G401.6 (cell line): ENCODE measurements at regions not wholly inside any gene's neighbourhood (a gene's known extent, or its start where the extent isn't known, plus 50 kb on each side); places are given as distances from the start of the nearest gene placed in this dataset.
"Not testable (repeated sequence)": the region's sequence is repeated elsewhere in the genome, so short reads cannot be mapped to it uniquely, and the experiment has no call there.

ENCODE experiments used
- FAIRE-seq: peaks from 2 replicates; lab custom pipeline; 2012; peaks lifted over from hg19 to GRCh38; lab: Jason Lieb, UNC

- FAIRE-seq, result no peak
Observed at GRCh38 chr21:31455506-31455905, 111.4 kb upstream of the TIAM1 start.

- FAIRE-seq, result no peak
Observed at GRCh38 chr21:31450980-31451379, 106.9 kb upstream of the TIAM1 start.

GRCh38 chr21:31449921-31450535 is 106.0 kb upstream of the TIAM1 start:
- no peak for FAIRE-seq

GRCh38 chr21:31448496-31448895 is 104.4 kb upstream of the TIAM1 start:
- no peak for FAIRE-seq

- no peak for FAIRE-seq
Observed at GRCh38 chr21:31447505-31447904, 103.4 kb upstream of the TIAM1 start.

- no peak for FAIRE-seq
Observed at GRCh38 chr21:31446226-31446855, 102.3 kb upstream of the TIAM1 start.

- FAIRE-seq, result no peak
Observed at GRCh38 chr21:31445137-31445536, 101.1 kb upstream of the TIAM1 start.

GRCh38 chr21:31443736-31444521 is 99.9 kb upstream of the TIAM1 start:
- no peak for FAIRE-seq

GRCh38 chr21:31442339-31442738 is 98.3 kb upstream of the TIAM1 start:
- no peak for FAIRE-seq

- no peak for FAIRE-seq
Observed at GRCh38 chr21:31429506-31429905, 85.4 kb upstream of the TIAM1 start.

GRCh38 chr21:31426235-31426797 is 82.3 kb upstream of the TIAM1 start:
- FAIRE-seq, result no peak

GRCh38 chr21:31425138-31425537 is 81.1 kb upstream of the TIAM1 start:
- no peak for FAIRE-seq

GRCh38 chr21:31424058-31424457 is 80.0 kb upstream of the TIAM1 start:
- FAIRE-seq, result no peak

- FAIRE-seq, result no peak
Observed at GRCh38 chr21:31420988-31421387, 76.9 kb upstream of the TIAM1 start.

- no peak for FAIRE-seq
Observed at GRCh38 chr21:31420354-31420753, 76.3 kb upstream of the TIAM1 start.

GRCh38 chr21:31418377-31419001 is 74.4 kb upstream of the TIAM1 start:
- FAIRE-seq, result no peak

GRCh38 chr21:31417214-31417613 is 73.2 kb upstream of the TIAM1 start:
- FAIRE-seq, result not testable (repeated sequence)

- FAIRE-seq, result no peak
Observed at GRCh38 chr21:31416465-31416864, 72.4 kb upstream of the TIAM1 start.

GRCh38 chr21:31414263-31415000 is 70.4 kb upstream of the TIAM1 start:
- no peak for FAIRE-seq

- no peak for FAIRE-seq
Observed at GRCh38 chr21:31413698-31414097, 69.6 kb upstream of the TIAM1 start.

GRCh38 chr21:31410499-31411131 is 66.6 kb upstream of the TIAM1 start:
- no peak for FAIRE-seq
